Hepatocyte (in vitro differentiated cells): ENCODE measurements at regions not wholly inside any gene's neighbourhood (a gene's known extent, or its start where the extent isn't known, plus 50 kb on each side); places are given as distances from the start of the nearest gene placed in this dataset.

Experiments used
- EZH2 ChIP-seq: fragments of 200-600 bp; sonication (generic); IDR thresholded peaks from 2 replicates; pipeline ENCODE4 v1.6.1; 2016; ENCODE audit warnings: antibody characterized with exemption, mild to moderate bottlenecking, borderline replicate concordance
- EZH2phosphoT487 ChIP-seq: fragments of 200-600 bp; sonication (generic); IDR thresholded peaks from one replicate; pipeline ENCODE4 v1.6.1; 2018; ENCODE audit warnings: antibody characterized with exemption, mild to moderate bottlenecking, low read depth, moderate library complexity; ENCODE audit not compliant: unreplicated experiment, severe bottlenecking
- TF ChIP-seq, protein P1 (sequence below): fragments of 200-600 bp; sonication (generic); IDR thresholded peaks from 2 replicates; pipeline ENCODE4 v1.5.1; 2016; ENCODE audit warnings: antibody characterized with exemption, mild to moderate bottlenecking; ENCODE audit not compliant: poor library complexity

DNA sequence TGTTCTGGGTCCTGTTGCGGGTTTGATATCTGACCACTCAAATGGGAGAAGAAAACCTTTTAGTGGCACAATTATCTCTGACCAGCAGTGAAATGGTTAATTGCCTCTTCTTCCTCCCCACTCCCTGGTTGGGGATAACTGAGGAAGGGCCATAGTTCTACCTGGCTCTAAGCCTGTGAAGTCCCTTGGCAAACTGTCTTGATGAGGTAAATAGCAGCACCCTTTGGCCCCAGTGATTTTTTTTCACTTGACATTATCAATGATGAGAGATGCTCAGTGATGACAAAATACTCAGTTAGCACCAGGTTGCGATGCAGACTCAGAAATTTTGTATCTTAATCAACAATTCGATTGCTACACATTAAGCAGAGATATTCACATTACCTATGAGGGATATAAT lies 515.7 kb downstream of the PSAT1 start:
- TF ChIP-seq, protein P1, sequence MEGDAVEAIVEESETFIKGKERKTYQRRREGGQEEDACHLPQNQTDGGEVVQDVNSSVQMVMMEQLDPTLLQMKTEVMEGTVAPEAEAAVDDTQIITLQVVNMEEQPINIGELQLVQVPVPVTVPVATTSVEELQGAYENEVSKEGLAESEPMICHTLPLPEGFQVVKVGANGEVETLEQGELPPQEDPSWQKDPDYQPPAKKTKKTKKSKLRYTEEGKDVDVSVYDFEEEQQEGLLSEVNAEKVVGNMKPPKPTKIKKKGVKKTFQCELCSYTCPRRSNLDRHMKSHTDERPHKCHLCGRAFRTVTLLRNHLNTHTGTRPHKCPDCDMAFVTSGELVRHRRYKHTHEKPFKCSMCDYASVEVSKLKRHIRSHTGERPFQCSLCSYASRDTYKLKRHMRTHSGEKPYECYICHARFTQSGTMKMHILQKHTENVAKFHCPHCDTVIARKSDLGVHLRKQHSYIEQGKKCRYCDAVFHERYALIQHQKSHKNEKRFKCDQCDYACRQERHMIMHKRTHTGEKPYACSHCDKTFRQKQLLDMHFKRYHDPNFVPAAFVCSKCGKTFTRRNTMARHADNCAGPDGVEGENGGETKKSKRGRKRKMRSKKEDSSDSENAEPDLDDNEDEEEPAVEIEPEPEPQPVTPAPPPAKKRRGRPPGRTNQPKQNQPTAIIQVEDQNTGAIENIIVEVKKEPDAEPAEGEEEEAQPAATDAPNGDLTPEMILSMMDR: no peak
- TF ChIP-seq EZH2: no peak
- TF ChIP-seq EZH2phosphoT487: no peak
